ENCODE measurements at regions not wholly inside any gene's neighbourhood (a gene's known extent, or its start where the extent isn't known, plus 50 kb on each side); places are given as distances from the start of the nearest gene placed in this dataset.

DNA sequence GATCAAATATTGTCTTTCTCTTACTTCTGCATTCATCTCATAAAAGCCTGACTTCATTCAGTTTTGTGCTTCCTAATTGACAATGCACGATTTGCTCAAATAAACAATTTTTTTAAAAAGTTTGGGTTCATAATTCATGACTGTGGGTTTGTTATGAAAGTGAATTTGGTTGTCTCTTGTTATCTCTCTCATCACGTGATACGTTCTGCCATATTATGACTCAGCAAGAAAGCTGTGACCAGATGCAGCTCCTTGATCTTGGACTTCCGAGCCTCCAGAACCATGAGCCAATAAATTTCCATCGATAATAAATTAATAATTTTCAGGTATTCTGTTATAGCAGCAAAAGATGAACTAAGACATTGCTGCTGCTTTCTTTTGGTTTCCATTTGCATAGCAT lies 156.5 kb upstream of the LRATD1 start:
- TF ChIP-seq, protein P1, sequence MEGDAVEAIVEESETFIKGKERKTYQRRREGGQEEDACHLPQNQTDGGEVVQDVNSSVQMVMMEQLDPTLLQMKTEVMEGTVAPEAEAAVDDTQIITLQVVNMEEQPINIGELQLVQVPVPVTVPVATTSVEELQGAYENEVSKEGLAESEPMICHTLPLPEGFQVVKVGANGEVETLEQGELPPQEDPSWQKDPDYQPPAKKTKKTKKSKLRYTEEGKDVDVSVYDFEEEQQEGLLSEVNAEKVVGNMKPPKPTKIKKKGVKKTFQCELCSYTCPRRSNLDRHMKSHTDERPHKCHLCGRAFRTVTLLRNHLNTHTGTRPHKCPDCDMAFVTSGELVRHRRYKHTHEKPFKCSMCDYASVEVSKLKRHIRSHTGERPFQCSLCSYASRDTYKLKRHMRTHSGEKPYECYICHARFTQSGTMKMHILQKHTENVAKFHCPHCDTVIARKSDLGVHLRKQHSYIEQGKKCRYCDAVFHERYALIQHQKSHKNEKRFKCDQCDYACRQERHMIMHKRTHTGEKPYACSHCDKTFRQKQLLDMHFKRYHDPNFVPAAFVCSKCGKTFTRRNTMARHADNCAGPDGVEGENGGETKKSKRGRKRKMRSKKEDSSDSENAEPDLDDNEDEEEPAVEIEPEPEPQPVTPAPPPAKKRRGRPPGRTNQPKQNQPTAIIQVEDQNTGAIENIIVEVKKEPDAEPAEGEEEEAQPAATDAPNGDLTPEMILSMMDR (IDR thresholded peaks at IDR 0.05), result no peak
- no peak for TF ChIP-seq POLR2A (IDR thresholded peaks at IDR 0.05)

Data from heart left ventricle (tissue), 13 donors.